HG03159 (cell line): ENCODE measurements at regions not wholly inside any gene's neighbourhood (a gene's known extent, or its start where the extent isn't known, plus 50 kb on each side); places are given as distances from the start of the nearest gene placed in this dataset.
"Not testable (repeated sequence)": the region's sequence is repeated elsewhere in the genome, so short reads cannot be mapped to it uniquely, and the experiment has no call there.

Experiments used
- ATAC-seq: cut with Tn5 transposase; IDR thresholded peaks from one replicate; pipeline ENCODE4 v1.9.1; 2021; ENCODE audit warnings: mild to moderate bottlenecking, moderate library complexity; ENCODE audit not compliant: unreplicated experiment

DNA sequence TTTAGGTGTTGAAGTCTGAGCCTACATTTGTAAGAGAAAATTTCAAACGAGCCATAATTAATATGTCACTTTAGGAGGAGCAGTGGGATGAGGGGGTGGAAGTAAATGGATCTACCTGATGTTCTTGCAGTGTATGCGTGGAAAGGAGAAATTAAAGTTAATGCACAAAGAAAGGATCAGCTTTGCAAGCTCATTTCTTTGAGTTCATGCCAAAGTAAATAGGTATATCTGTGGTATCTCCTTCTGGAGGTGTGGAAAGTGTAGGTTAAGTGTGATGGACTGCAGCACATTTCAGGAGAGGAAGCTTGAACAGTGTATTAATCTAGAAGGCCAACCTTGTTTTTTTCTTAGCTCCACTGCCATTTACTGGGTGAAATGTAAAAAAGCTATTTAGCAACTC is 307.5 kb upstream of the ZEB2 start:
- no peak for ATAC-seq

DNA sequence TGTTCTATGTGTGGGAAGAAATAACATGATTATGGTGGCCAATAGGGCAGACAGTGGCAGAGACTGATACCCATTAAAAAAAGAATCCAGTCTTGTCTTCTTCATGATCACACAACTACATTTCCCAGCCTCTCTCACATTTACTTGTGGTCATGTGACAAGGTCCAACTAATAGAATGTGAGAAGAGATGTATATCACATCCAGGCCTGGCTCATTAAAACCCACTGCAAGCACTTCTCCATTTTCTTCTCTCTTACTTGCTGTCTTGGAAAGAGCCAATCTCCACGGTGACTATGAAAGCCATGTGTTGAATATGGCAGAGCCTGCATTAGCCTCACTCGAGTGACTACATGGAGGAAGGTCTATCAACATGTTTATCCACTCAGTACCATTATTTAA is 306.2 kb upstream of the ZEB2 start:
- no peak for ATAC-seq

DNA sequence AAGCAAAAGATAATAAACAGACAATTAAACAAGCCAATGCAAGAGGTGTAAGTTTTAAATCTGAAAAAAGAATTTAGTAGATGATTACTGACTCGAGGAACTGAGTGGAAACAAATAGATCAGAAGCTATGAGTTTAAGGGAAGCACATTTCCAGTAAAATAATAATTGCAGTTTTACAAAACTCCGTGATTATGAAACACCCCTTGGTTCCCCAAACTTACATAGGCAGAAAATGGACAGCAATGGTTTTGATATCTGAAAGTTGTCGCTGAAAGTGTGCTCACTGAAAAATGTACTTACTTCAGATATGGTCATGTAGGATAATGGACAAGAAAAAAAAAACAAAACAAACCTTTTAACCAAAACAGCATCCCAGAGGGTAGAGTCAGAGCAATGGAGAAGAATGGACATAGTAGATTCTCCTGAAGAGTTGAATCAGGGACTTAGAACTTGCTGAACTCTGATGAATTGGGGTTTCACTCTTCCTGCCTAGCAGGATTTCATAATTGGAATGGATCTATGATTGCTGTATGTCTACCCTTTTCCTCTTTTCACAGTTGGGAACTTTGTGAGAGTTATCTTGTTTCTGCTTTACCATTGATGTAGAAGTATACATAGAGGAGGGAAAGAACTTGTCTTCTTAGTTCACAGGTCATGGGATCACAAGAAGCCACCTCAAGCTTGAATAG is 305.6 kb upstream of the ZEB2 start:
- ATAC-seq = no peak

DNA sequence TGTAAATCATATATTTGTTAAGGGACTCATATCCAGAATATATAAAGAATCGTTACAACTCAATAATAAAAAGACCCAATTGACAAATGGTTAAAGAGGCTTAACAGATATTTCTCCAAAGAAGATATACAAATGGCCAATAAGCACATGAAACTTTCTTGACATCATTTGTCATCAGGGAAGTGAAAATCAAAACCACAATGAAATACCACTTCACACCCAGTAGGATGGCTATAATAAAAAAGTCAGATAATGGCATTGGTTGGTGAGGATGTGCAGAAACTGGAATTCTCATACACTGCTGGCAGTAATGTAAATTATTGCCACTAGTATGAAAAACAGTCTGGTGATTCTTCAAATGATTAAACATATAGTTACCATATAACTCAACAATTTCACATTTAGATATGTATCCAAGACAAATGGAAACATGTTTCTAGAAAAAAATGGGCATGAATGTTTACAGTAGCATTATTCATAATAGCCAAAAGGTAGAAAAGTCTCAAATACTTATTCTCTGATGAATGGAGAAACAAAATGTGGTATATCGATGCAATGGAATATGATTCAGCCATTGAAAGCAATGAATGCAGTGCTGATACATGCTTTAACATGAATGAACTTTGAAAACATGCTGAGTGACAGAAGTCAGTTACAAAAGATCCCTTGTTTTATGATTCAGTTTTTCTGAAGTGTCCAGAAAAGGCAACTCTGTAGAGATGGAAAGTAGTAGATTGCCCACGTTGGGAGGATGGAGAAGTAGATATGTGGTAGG is 304.6 kb upstream of the ZEB2 start:
- ATAC-seq = no peak

DNA sequence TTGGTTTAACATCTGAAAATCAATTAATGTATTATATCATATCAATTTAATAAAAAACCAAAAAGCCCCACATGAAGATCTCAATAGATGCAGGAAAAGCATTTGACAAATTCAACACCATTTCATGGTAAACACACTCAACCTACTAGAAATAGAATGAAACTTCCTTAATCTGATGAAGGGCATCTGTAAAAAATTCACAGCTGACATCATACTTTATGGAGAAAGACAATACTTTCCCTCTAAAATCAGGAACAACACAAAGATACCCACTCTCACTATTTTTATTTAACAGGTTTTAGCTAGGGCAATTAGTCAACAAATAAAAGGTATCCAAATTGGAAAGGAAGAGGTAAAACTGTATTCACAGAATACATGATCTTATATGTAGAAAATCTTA is 303.0 kb upstream of the ZEB2 start:
- ATAC-seq = no peak

DNA sequence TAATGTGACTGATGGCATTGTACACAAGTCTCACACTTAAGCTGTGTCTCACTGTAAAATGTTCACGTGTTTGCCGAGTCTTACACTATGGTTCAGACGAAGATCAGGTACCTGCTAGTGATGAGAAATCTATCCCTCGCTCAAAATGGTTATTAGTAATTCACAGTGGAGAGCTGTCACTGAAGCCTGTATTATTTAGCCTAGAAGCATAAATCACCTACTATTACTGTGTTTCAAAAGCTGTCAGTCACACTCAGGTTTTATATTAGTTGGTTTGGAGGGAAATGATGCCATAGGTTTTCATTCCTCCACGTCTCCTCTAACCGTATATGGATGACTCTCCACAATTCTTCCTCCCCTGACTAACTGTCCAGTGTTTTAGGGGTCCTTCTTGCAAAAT is 292.4 kb upstream of the ZEB2 start:
- ATAC-seq = no peak

DNA sequence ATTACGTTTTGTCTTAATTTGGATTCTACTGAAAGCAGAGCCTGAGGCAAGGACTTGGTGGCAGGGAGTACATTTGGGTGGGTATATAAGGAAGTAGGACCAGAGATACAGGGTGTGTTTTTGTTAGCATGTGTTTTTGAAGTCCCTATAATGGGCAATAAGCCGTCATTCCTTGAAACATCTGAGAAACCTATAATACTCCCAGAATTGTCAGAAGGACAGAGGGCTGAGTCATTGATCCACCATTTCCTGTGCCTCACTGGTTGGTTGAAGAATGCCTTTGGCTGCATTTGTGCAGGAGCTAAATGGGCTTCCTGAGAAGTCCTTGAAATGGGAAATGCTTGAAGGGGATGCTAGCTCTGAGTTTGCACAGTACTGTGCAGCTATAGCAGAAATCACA is 281.8 kb upstream of the ZEB2 start:
- no peak for ATAC-seq

DNA sequence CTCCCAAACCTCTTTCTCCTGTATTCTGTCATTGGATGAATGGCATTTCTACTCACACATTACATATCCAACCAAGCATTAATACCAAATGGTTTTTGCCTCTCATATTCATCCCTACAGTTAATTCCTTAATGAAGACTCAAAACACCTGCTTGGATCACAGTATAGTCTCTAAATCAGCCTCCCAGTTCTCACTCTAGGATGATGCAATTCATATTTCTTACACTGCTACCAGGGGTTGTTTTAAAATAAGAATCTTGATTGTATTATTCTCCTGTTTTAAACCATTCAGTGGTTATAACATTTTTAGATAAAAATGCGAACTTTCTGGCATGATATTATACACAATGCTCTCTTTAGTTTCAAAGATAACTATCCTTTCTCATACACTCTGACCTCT is 281.4 kb upstream of the ZEB2 start:
- no peak for ATAC-seq

DNA sequence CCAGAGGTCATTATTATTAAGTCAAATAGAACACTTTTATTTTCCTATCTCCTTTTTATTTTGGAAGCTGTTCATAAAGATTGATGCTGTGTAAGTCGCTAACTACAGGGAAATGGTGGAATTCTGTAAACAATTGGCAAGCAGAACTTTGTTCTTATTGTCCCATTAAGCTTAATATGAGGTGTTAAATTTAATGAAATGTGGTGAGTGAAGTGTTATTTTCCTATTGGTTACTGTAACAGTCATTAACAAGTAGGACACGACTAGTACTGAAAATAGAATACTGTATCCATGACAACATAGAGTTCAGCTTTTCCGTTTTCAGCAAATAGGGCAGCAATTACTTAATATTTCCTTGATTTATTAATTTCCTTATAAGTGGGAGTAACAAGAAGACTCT is 279.1 kb upstream of the ZEB2 start:
- ATAC-seq = no peak

DNA sequence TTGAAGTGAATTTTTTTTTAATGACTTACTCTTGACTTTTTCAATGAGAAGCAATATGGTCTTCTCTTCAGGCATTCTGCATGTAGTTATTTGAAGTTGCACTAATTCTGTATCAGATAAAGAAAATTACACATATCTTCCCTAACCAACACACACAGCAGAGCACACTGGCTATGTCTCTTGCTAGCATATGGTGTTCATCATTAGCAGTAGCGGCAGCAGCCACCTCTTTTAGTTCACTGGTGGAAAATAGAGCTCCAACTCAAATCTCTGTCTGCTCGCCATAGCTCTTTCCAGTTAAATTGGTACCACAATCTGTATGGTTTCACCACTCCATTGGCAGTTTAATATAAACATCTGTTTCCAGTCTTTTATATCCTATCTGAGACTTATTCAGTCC is 278.1 kb upstream of the ZEB2 start:
- no peak for ATAC-seq

DNA sequence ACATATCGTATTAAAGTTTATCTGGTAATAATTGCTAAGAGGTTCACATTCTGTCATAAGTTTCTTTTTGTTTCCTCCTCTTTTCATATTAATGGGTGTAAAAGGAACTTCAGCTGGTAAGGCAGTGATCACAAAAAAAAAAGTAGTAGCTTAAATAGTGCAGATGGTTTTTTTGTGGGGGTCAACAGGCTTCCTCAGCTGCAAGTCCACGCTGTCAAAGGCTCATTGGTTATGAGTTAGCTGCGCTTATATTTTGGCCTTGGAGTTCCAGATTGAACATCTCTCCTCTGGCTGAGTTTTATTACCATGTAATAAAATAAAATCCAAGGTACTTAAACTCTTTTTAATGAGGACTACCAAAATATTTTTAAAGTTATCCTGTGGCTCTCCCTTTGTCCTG is 277.0 kb upstream of the ZEB2 start:
- no peak for ATAC-seq

DNA sequence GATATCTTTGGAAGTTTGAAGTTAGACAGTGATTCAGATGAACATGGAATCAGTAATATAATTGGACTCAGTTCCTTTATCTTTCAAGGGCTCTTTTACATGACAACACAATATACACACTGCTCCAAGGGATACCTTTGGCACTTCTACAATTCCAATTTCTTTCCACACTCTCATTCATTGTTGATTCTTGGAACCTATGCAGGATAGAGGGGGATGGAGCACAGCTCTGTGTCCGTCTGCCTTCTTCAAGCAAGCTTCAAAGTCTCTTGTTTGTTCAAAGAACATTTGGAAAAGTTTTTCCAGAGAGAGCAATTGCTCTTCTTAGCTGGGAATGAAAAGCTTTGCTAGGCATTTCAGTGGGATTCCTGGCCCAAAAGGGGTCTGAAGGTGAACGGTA is 276.2 kb upstream of the ZEB2 start:
- ATAC-seq = no peak

DNA sequence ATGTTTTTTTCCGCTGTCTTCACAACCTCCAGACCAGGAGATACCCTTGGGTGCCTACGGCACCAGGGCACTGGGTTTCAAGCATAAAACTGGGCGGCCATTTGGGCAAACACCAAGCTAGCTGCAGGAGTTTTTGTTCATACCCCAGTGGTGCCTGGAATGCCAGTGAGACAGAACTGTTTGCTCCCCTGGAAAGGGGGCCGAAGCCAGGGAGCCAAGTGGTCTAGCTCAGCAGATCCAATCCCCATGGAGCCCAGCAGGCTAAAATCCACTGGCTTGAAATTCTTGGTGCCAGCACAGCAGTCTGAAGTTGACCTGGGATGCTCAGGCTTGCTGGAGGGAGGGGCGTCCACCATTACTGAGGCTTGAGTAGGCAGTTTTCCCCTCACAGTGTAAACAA is 265.3 kb upstream of the ZEB2 start:
- ATAC-seq = no peak

DNA sequence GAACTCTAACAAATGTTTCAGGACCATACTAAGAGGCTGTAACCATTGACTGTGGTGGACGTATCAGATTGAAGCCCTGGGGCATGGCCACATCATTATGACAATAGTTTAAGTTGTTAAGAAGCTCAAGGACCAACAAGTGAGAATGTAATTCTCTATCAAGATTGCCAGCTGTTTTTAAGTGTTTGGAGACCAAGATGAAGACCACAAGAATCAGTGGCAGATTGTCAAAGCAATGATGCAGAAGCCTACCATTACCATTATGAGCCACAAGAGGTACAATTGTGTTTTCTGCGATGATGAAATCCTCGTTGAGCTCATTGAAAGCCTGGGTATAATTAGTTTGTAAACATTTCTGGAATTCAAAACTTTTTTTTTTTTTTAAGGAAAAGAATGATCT is 261.1 kb upstream of the ZEB2 start:
- ATAC-seq = no peak

DNA sequence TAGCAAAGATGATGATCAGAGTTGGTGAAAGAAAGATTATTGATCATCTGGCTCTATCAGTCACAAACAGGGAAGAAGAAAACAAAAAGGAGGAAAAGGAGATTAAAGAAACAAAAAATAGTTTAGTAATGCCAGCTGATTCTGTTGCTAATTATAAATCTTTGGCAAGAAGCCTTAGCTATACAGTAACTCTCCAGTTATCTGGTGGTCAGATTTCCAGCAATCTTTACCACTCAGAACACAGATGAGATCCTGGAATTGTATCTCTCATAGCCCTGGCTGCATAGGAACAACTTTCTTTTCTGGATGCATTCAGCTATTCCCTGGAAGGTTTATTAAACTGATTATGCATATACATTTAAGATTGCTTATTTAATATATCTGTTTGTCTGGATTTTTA is 256.8 kb upstream of the ZEB2 start:
- no peak for ATAC-seq

DNA sequence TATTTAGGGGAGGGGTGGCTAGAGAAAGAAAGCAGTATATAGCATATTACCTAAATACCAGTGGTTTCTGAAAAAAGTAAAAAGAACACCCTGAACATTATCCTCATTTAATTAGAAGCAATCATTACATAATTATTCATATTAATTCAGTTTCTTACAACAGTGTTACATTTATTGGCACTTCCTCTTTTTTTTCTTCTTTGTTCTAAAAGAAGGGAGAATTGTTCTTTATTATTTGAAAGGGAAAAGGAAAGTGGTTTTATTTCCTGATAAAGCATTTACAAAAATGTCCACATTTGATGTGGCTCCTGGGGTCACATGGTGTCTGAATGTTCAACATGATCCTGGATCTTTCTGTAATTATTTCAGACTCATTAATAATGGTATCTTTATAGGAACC is 254.9 kb upstream of the ZEB2 start:
- no peak for ATAC-seq

DNA sequence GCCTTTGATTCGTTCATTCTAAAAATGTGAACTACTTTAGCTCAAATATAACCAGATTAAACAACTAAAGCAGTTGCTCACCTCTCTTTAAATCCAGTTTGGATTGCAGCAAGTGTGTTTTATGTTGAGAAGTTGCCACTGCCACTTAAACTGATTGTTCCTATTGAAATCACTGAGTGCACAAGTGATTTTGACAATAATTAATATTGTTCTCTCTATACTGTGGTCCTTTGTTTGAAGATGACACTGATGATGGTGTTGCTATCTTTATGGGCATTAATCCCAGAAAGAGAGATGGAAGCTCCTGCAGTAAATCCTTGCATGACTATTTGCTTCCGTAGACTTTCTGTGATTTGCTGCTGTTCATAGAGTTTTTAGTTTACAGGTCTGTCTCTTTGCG is 251.4 kb upstream of the ZEB2 start:
- ATAC-seq = no peak

DNA sequence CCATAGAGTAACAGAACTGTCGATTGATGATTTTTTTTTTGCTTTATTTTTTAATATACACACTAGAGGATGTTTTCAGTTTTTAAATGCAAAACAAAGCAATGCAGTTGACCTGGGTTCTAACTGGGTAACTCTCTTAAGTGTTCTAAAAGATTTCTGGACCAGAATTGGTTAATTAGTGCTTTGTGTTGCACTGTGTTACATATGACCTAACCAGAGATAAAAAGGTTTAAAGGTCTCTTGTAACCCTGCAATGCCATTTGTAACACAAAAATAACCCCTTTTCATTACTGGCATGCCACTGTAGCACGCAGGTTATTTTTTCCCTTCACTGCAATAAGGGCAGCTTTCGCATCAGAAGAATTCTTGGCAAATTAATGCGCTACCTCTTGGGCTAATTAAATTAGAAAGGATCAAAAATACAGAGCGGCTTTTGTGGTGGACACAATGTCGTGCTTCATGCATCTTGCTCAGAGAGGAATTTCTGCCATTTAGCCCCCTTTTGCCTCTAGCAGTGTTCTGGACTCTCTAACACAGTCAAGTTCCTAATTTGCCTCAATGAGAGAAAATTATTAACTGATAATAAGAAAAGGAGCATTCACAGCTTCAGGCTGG is 250.8 kb upstream of the ZEB2 start:
- no peak for ATAC-seq

DNA sequence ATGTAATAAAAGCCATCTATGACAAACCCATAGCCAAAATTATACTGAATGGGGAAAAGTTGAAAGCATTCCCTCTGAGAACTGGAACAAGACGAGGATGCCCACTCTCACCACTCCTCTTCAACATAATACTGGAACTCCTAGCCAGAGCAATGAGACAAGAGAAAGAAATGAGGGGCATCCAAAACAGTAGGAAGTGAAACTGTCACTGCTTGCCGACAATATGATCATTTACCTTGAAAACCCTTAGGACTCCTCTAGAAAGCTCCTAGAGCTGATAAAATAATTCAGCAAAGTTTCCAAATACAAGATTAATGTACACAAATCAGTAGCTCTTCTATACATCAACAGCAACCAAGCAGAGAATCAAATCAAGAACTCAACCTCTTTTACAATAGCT is 241.0 kb upstream of the ZEB2 start:
- ATAC-seq = not testable (repeated sequence)

DNA sequence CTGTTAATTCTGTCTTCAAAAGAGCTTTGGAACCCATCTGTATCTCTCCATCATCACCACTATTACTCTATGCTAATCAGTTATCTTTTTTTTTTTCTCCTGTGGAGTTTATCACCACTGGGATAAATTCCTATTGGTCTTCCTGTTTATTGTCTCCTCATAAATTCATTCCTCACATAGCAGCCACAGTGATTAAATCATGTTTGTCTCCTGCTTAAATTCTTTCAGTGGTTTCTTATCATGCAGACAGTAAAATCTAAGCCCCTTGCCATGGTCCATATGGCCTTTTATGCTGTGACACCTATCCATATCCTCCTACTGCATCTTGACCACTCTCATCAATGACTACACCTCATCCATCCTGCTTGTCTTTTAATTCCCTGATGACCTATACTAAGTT is 239.8 kb upstream of the ZEB2 start:
- ATAC-seq = no peak

DNA sequence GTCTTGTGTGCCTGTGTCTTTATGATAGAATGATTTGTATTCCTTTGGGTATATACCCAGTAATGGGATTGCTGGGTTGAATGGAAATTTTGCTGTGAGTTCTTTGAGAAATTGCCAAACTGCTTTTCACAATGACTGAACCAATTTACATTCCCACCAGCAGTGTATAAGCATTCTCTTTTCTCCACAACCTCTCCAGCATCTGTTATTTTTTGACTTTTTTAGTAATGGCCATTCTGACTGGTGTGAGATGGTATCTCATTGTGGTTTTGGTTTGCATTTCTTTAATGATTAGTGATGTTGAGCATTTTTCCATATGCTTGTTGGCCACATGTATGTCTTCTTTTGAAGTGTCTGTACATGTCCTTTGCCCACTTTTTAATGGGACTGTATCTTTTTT is 238.3 kb upstream of the ZEB2 start:
- not testable (repeated sequence) for ATAC-seq

DNA sequence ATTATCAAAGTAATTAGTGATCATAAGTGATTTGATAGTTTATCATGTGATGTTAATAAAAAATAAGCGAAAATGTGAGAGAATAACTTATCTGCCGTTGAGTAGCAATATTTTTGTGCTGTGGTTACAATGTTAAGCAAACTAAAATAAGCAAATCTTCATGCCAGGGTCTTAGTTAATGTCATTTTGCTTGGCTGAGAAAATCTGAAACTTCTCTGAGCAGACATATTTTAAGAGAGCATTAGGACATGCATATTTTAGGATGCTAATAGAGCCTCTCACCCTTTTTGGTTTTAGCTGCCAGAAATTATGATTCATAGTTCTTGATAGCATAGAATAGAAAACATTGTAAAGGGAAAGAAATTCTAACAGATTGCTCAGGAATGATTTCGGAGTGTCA is 233.5 kb upstream of the ZEB2 start:
- no peak for ATAC-seq
